HEK293 (cell line): ENCODE measurements at regions not wholly inside any gene's neighbourhood (a gene's known extent, or its start where the extent isn't known, plus 50 kb on each side); places are given as distances from the start of the nearest gene placed in this dataset.

Experiments used
- CTCF ChIA-PET: fragments of 350-600 bp; formaldehyde crosslinking; extraction: SDS; loops from one replicate; lab custom pipeline; 2021; ENCODE audit warnings: antibody characterized with exemption; lab: Yijun Ruan, JAX
- POLR2A ChIA-PET: fragments of 300-600 bp; formaldehyde crosslinking; extraction: SDS; loops from one replicate; lab custom pipeline; 2020; ENCODE audit warnings: antibody characterized with exemption, inconsistent platforms; lab: Yijun Ruan, JAX
- H3K27ac ChIP-seq: fragments of 200-500 bp; sonication (Bioruptor generic); 2 replicates; pipeline ENCODE4 v1.5.1; 2014; ENCODE audit warnings: low read depth, low read length, control low read depth, inconsistent platforms; ENCODE audit errors: extremely low read depth
- H3K36me3 ChIP-seq, 2 experiments: fragments of 200-500 bp in 1 of 2; sonication (Bioruptor generic) in 1 of 2; 1 replicate in 1 of 2; 2 replicates in 1 of 2; pipeline ENCODE4 v1.5.1; 2014 to 2017; ENCODE audit warnings: inconsistent platforms in 2 of 2, low read length in 2 of 2; ENCODE audit not compliant: control insufficient read depth in 2 of 2, insufficient read depth in 1 of 2
- H3K4me1 ChIP-seq: fragments of 200-500 bp; sonication (Bioruptor generic); 2 replicates; pipeline ENCODE4 v1.5.1; 2014; ENCODE audit warnings: mild to moderate bottlenecking, low read length, inconsistent platforms; ENCODE audit not compliant: control insufficient read depth, insufficient read depth
- H3K4me3 ChIP-seq: 2 replicates; pipeline ENCODE4 v1.5.1; 2011; ENCODE audit warnings: low read depth, mild to moderate bottlenecking, control low read depth, low read length, moderate library complexity
- H3K9me3 ChIP-seq: fragments of 200-500 bp; sonication (Bioruptor generic); 2 replicates; pipeline ENCODE4 v1.5.1; 2014; ENCODE audit warnings: low read depth, low read length, inconsistent platforms; ENCODE audit not compliant: control insufficient read depth, insufficient read depth
- BCL11B ChIP-seq: fragments of 450-650 bp; formaldehyde crosslinking; IDR thresholded peaks from 2 replicates; pipeline ENCODE4 v1.5.1; 2016; ENCODE audit warnings: low read depth, missing biosample characterization, missing genetic modification characterization
- BCL6B ChIP-seq: fragments of 450-650 bp; formaldehyde crosslinking; IDR thresholded peaks from 2 replicates; pipeline ENCODE4 v1.5.1; 2017; ENCODE audit warnings: missing biosample characterization, missing genetic modification characterization
- PRDM10 ChIP-seq: fragments of 450-650 bp; formaldehyde crosslinking; IDR thresholded peaks from 2 replicates; pipeline ENCODE4 v1.5.1; 2016; ENCODE audit warnings: missing biosample characterization, missing genetic modification characterization
- ZNF18 ChIP-seq: fragments of 450-650 bp; formaldehyde crosslinking; IDR thresholded peaks from 2 replicates; pipeline ENCODE4 v1.5.1; 2016; ENCODE audit warnings: missing biosample characterization, missing genetic modification characterization
- ZNF211 ChIP-seq: fragments of 450-650 bp; formaldehyde crosslinking; IDR thresholded peaks from 2 replicates; pipeline ENCODE4 v1.5.1; 2016; ENCODE audit warnings: low read depth, missing biosample characterization, missing genetic modification characterization
- ZNF391 ChIP-seq: fragments of 450-650 bp; formaldehyde crosslinking; IDR thresholded peaks from 2 replicates; pipeline ENCODE4 v1.5.1; 2016; ENCODE audit warnings: low read depth, missing biosample characterization, missing genetic modification characterization, borderline replicate concordance
- ZNF560 ChIP-seq: fragments of 450-650 bp; formaldehyde crosslinking; IDR thresholded peaks from 2 replicates; pipeline ENCODE4 v1.5.1; 2017; ENCODE audit warnings: missing biosample characterization, missing genetic modification characterization, borderline replicate concordance
- TF ChIP-seq, protein P1 (sequence below): fragments of 450-650 bp; formaldehyde crosslinking; conservative IDR thresholded peaks from 2 replicates; pipeline ENCODE4 v1.5.1; 2016; ENCODE audit warnings: low read depth, missing biosample characterization, missing genetic modification characterization

DNA sequence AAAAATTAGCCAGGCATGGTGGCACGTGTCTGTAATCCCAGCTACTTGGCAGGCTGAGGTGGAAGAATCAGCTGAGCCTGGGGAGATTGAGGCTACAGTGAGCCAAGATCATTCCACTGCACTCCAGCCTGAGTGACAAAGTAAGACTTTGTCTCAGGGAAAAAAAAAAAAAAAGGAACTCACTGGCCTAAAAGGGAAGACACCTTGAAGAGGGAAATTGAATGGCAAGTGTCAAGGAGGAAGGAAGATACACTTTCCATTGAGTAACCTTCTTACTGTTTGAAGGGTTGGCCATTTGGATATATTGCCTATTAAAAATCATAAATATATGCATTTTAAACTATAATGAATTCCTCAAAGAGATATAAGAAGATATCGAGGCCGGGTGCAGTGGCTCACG lies 147.5 kb upstream of the FAM241A start:
- POLR2A ChIA-PET: no interaction called here
- Histone ChIP-seq H3K9me3 (no peaks in the 10 kb centered on the region), H3K4me1 (no peaks in the 10 kb centered on the region), H3K27ac (no peak overlapping the region), H3K4me3 (no peak overlapping the region), H3K36me3 (no peaks in the 10 kb centered on the region)
- no peak for TF ChIP-seq BCL11B (tag by site-specific recombination)
- CTCF ChIA-PET: interaction anchor here (0.6 kb wide), 1 partner anchor 114 kb away, joined by 3 read pairs; no protein-coding TSS in a partner anchor

DNA sequence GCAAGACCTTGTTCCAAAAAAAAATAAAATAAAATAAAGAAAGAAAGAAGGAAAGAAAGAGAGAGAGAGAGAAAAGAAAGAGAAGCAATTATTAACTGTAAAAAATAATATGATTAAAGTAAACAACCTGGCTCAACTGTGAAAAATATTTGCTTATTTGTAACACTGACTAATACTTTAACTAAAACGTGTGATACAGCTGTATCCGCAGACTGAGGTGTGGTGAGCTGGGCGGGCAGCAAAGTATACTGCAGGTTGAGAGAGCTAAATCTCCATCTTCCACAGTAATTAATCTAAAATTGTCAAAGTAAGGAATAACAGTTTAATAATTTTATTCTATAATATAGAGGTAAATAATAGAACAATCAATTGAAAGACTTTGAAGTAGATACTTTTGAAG lies 145.5 kb upstream of the FAM241A start:
- TF ChIP-seq ZNF18 (tag by site-specific recombination) (no peak), PRDM10 (no peak), BCL6B (tag by site-specific recombination) (no peak), ZNF560 (tag by site-specific recombination) (no peak), ZNF211 (no peak)
- TF ChIP-seq, protein P1, sequence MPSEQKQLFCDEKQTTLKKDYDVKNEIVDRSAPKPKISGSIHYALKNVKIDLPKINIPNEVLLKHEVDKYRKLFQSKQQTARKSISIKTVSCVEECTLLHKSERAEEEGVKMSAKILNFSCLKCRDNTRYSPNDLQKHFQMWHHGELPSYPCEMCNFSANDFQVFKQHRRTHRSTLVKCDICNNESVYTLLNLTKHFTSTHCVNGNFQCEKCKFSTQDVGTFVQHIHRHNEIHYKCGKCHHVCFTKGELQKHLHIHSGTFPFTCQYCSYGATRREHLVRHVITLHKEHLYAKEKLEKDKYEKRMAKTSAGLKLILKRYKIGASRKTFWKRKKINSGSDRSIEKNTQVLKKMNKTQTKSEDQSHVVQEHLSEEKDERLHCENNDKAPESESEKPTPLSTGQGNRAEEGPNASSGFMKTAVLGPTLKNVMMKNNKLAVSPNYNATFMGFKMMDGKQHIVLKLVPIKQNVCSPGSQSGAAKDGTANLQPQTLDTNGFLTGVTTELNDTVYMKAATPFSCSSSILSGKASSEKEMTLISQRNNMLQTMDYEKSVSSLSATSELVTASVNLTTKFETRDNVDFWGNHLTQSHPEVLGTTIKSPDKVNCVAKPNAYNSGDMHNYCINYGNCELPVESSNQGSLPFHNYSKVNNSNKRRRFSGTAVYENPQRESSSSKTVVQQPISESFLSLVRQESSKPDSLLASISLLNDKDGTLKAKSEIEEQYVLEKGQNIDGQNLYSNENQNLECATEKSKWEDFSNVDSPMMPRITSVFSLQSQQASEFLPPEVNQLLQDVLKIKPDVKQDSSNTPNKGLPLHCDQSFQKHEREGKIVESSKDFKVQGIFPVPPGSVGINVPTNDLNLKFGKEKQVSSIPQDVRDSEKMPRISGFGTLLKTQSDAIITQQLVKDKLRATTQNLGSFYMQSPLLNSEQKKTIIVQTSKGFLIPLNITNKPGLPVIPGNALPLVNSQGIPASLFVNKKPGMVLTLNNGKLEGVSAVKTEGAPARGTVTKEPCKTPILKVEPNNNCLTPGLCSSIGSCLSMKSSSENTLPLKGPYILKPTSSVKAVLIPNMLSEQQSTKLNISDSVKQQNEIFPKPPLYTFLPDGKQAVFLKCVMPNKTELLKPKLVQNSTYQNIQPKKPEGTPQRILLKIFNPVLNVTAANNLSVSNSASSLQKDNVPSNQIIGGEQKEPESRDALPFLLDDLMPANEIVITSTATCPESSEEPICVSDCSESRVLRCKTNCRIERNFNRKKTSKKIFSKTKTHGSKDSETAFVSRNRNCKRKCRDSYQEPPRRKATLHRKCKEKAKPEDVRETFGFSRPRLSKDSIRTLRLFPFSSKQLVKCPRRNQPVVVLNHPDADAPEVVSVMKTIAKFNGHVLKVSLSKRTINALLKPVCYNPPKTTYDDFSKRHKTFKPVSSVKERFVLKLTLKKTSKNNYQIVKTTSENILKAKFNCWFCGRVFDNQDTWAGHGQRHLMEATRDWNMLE: no peak
- TF ChIP-seq, all 188 proteins: peak for 0
- ChIA-PET POLR2A (no interaction called here), CTCF (no interaction called here)
- no peaks in the 10 kb centered on the region for H3K9me3 ChIP-seq
- no peak overlapping the region for H3K4me3 ChIP-seq
- no peaks in the 10 kb centered on the region for H3K4me1 ChIP-seq
- no peaks in the 10 kb centered on the region for H3K36me3 ChIP-seq
- H3K27ac ChIP-seq: no peak overlapping the region

GRCh38 chr4:112001041-112001440 lies 144.2 kb upstream of the FAM241A start:
- no peaks in the 10 kb centered on the region for H3K4me1 ChIP-seq
- H3K27ac ChIP-seq: no peak overlapping the region
- ChIA-PET CTCF (interaction anchor here (1.6 kb wide), 1 partner anchor 57 kb away, joined by 5 read pairs; no protein-coding TSS in a partner anchor), POLR2A (no interaction called here)
- no peaks in the 10 kb centered on the region for H3K9me3 ChIP-seq
- H3K36me3 ChIP-seq: no peaks in the 10 kb centered on the region
- H3K4me3 ChIP-seq: no peak overlapping the region
- no peak for TF ChIP-seq ZNF391 (tag by site-specific recombination)
